ENCODE measurements at regions not wholly inside any gene's neighbourhood (a gene's known extent, or its start where the extent isn't known, plus 50 kb on each side); places are given as distances from the start of the nearest gene placed in this dataset.

- no peaks in the 10 kb centered on the region for H3F3A ChIP-seq (ENCODE audit: insufficient read depth, low read length, poor library complexity, severe bottlenecking)
- H3K4me2 ChIP-seq (ENCODE audit: low read length): no peak overlapping the region
- H3K27ac ChIP-seq (ENCODE audit: low read length): no peak overlapping the region
- H3K36me3 ChIP-seq (ENCODE audit: insufficient read depth, low read length): no peaks in the 10 kb centered on the region
- H3K79me2 ChIP-seq (replicated peaks; ENCODE audit: insufficient read depth, low read length): no peaks in the 10 kb centered on the region
- no peaks in the 10 kb centered on the region for H4K20me1 ChIP-seq (ENCODE audit: insufficient read depth)
- no peak overlapping the region for H3K9ac ChIP-seq (ENCODE audit: low read length)
- H2AFZ ChIP-seq (ENCODE audit: low read depth, low read length): no peak overlapping the region
- no peaks in the 10 kb centered on the region for H3K9me3 ChIP-seq (ENCODE audit: low read length)
- TF ChIP-seq CTCF (IDR thresholded peaks at IDR 0.05; ENCODE audit: poor library complexity, severe bottlenecking): no peak
- TF ChIP-seq TAF1 (IDR thresholded peaks at IDR 0.05; ENCODE audit: low read depth): no peak
- TF ChIP-seq EP300 (conservative IDR thresholded peaks at IDR 0.05; ENCODE audit: poor library complexity, severe bottlenecking): no peak
- no peak overlapping the region for H3K4me3 ChIP-seq (ENCODE audit: low read length)
- H3K27me3 ChIP-seq (ENCODE audit: insufficient read depth, low read depth, low read length): no peaks in the 10 kb centered on the region
- no peaks in the 10 kb centered on the region for H3K9me2 ChIP-seq (ENCODE audit: insufficient read depth, low read length)
Observed at GRCh38 chr14:84454114-84454513, 1075.8 kb upstream of the FLRT2 start.

GRCh38 chr14:84456946-84457345, 1073.0 kb upstream of the FLRT2 start:
- H3K4me2 ChIP-seq (ENCODE audit: low read length): no peak overlapping the region
- no peaks in the 10 kb centered on the region for H3K9me3 ChIP-seq (ENCODE audit: low read length)
- H3K9ac ChIP-seq (ENCODE audit: low read length): no peak overlapping the region
- H3K79me2 ChIP-seq (replicated peaks; ENCODE audit: insufficient read depth, low read length): no peaks in the 10 kb centered on the region
- H3K36me3 ChIP-seq (ENCODE audit: insufficient read depth, low read length): no peaks in the 10 kb centered on the region
- H3K9me2 ChIP-seq (ENCODE audit: insufficient read depth, low read length): no peaks in the 10 kb centered on the region
- no peaks in the 10 kb centered on the region for H4K20me1 ChIP-seq (ENCODE audit: insufficient read depth)
- H2AFZ ChIP-seq (ENCODE audit: low read depth, low read length): no peak overlapping the region
- TF ChIP-seq MXI1 (conservative IDR thresholded peaks at IDR 0.05; ENCODE audit: poor library complexity, severe bottlenecking) (no peak), RAD21 (conservative IDR thresholded peaks at IDR 0.05) (no peak), EZH2 (IDR thresholded peaks at IDR 0.05; ENCODE audit: borderline replicate concordance, insufficient read depth, low read length, poor library complexity, severe bottlenecking) (no peak), CTCF (IDR thresholded peaks at IDR 0.05; ENCODE audit: poor library complexity, severe bottlenecking) (no peak), SMC3 (conservative IDR thresholded peaks at IDR 0.05; ENCODE audit: poor library complexity) (no peak), REST (IDR thresholded peaks at IDR 0.05; ENCODE audit: borderline replicate concordance) (no peak), POLR2AphosphoS5 (IDR thresholded peaks at IDR 0.05) (no peak), EP300 (conservative IDR thresholded peaks at IDR 0.05; ENCODE audit: poor library complexity, severe bottlenecking) (no peak), TAF1 (IDR thresholded peaks at IDR 0.05; ENCODE audit: low read depth) (no peak)
- no peak overlapping the region for H3K4me3 ChIP-seq (ENCODE audit: low read length)
- no peaks in the 10 kb centered on the region for H3F3A ChIP-seq (ENCODE audit: insufficient read depth, low read length, poor library complexity, severe bottlenecking)
- H3K27me3 ChIP-seq (ENCODE audit: insufficient read depth, low read depth, low read length): no peaks in the 10 kb centered on the region
- H3K27ac ChIP-seq (ENCODE audit: low read length): no peak overlapping the region
